ENCODE measurements at regions not wholly inside any gene's neighbourhood (a gene's known extent, or its start where the extent isn't known, plus 50 kb on each side); places are given as distances from the start of the nearest gene placed in this dataset.

DNA sequence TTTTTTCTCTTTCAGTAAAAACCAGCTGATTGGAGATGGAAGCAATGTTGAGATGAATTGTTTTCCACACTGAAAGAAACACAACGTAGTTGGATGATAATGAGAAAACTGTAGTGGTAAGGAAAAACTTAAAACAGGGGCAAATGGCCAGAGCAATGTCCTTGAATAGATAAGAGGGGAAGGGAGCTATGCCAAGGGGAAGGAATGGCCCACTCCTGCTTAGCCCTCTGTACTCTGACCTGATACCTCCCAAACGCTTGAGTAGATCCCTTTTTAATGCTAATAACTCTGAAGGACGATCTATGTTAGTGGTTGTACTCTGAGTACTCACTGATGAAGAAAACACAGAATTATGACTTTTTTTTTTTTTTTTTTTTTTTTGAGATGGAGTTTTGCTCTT, 114.7 kb upstream of the DAB2 start:
- DNase-seq (no peak), ATAC-seq (no peak)
- Histone ChIP-seq H3K27ac (ENCODE audit: low read length) (no peak overlapping the region), H4K20me1 (ENCODE audit: low read length) (no peaks in the 10 kb centered on the region), H3K79me2 (ENCODE audit: low read length) (no peaks in the 10 kb centered on the region), H3K4me2 (ENCODE audit: low read length) (no peak overlapping the region), H3K4me3 (ENCODE audit: low read length) (no peak overlapping the region), H3F3A (ENCODE audit: low read length, unreplicated experiment) (no peaks in the 10 kb centered on the region), H3K9me3 (ENCODE audit: low read length) (no peaks in the 10 kb centered on the region), H2AFZ (ENCODE audit: low read length) (no peak overlapping the region), H3K9ac (ENCODE audit: low read length) (no peak overlapping the region), H3K27me3 (ENCODE audit: low read length) (no peaks in the 10 kb centered on the region), H3K36me3 (ENCODE audit: low read depth, low read length) (no peaks in the 10 kb centered on the region), H3K9me2 (replicated peaks; ENCODE audit: low read length) (no peaks in the 10 kb centered on the region), H3K4me1 (ENCODE audit: insufficient read depth, low read length) (no peaks in the 10 kb centered on the region)
- POLR2A ChIA-PET (ENCODE audit: unreplicated experiment): no interaction called here
- intact Hi-C loops (cut with micrococcal nuclease): no loop called here
- TF ChIP-seq EZH2phosphoT487 (IDR thresholded peaks at IDR 0.05; ENCODE audit: borderline replicate concordance, low read length) (no peak), CTCF (conservative IDR thresholded peaks at IDR 0.05; ENCODE audit: low read depth, low read length) (no peak), EZH2 (IDR thresholded peaks at IDR 0.05; ENCODE audit: low read length, unreplicated experiment) (no peak)
- BruUV-seq (replicated peaks): no TSS peak
- CTCF ChIA-PET: no interaction called here

DNA sequence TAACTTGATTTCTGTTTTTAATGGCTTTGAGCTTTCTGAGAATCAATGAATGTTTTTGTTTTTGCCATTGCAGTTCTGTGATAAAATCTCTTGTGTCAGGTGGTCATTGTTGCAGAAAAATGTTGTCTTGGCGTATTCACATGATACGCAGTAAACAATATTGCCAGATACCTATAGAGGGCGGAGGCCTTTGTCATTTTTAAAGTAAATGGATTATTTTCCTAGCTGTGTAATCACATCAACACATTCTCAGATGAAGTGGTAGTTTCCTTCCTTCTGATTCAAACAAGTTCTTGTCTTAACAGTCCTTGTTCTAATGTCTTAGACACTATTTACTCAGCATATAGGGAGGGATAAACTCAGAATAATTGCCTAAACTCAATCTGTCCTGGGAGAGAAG, 109.9 kb upstream of the DAB2 start:
- Histone ChIP-seq H3K9ac (ENCODE audit: low read length) (no peak overlapping the region), H3K4me1 (ENCODE audit: insufficient read depth, low read length) (no peaks in the 10 kb centered on the region), H3K36me3 (ENCODE audit: low read depth, low read length) (no peaks in the 10 kb centered on the region), H3K9me2 (replicated peaks; ENCODE audit: low read length) (no peaks in the 10 kb centered on the region), H3K4me3 (ENCODE audit: low read length) (no peak overlapping the region), H3K79me2 (ENCODE audit: low read length) (no peaks in the 10 kb centered on the region), H3F3A (ENCODE audit: low read length, unreplicated experiment) (no peaks in the 10 kb centered on the region), H3K27me3 (ENCODE audit: low read length) (no peaks in the 10 kb centered on the region), H3K4me2 (ENCODE audit: low read length) (no peak overlapping the region), H3K9me3 (ENCODE audit: low read length) (no peaks in the 10 kb centered on the region), H4K20me1 (ENCODE audit: low read length) (no peaks in the 10 kb centered on the region), H2AFZ (ENCODE audit: low read length) (no peak overlapping the region), H3K27ac (ENCODE audit: low read length) (no peak overlapping the region)
- intact Hi-C loops (cut with micrococcal nuclease): no loop called here
- no peak for TF ChIP-seq EZH2 (IDR thresholded peaks at IDR 0.05; ENCODE audit: low read length, unreplicated experiment)
- no peak for TF ChIP-seq CTCF (conservative IDR thresholded peaks at IDR 0.05; ENCODE audit: low read depth, low read length)
- DNase-seq (no peak), ATAC-seq (no peak)
- CTCF ChIA-PET: no interaction called here
- no TSS peak for BruUV-seq (replicated peaks)
- POLR2A ChIA-PET (ENCODE audit: unreplicated experiment): interaction anchor here (0.6 kb wide), 1 partner anchor 219 kb away, joined by 3 read pairs; no protein-coding TSS in a partner anchor

DNA sequence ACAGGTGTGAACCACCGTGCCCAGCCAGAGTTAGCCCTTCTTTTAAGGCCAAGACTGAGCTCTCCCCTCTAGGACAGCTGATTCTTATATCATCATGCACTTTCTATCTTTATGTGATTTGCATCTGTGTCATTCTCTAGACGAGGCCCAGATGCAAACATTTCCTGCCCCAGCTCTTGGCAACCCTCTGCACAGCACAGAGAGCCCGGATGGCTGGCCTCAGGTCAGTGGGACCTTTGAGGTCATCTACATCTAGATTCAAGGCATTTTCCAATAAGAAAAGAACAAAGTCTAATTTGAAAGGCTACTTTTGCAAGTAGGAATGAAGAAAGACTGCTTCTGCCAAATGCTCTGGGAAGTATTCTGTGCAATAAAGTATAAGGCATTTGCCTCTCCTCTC, 109.0 kb upstream of the DAB2 start:
- H3K4me1 ChIP-seq (ENCODE audit: insufficient read depth, low read length): no peaks in the 10 kb centered on the region
- BruUV-seq (replicated peaks): no TSS peak
- ATAC-seq: no peak

More for the DNA sequence above, 109.0 kb upstream of the DAB2 start:
- no peak overlapping the region for H3K27ac ChIP-seq (ENCODE audit: low read length)
- no peaks in the 10 kb centered on the region for H3K36me3 ChIP-seq (ENCODE audit: low read depth, low read length)
- ChIA-PET POLR2A (ENCODE audit: unreplicated experiment) (no interaction called here), CTCF (no interaction called here)
- H3K4me3 ChIP-seq (ENCODE audit: low read length): no peak overlapping the region
- H4K20me1 ChIP-seq (ENCODE audit: low read length): no peaks in the 10 kb centered on the region
- no peak for DNase-seq
- H3F3A ChIP-seq (ENCODE audit: low read length, unreplicated experiment): no peaks in the 10 kb centered on the region
- no peak for TF ChIP-seq CTCF (conservative IDR thresholded peaks at IDR 0.05; ENCODE audit: low read depth, low read length)
- no peaks in the 10 kb centered on the region for H3K9me3 ChIP-seq (ENCODE audit: low read length)
- H3K27me3 ChIP-seq (ENCODE audit: low read length): no peaks in the 10 kb centered on the region
- no peaks in the 10 kb centered on the region for H3K9me2 ChIP-seq (replicated peaks; ENCODE audit: low read length)
- H3K9ac ChIP-seq (ENCODE audit: low read length): no peak overlapping the region
- no peak overlapping the region for H3K4me2 ChIP-seq (ENCODE audit: low read length)
- H3K79me2 ChIP-seq (ENCODE audit: low read length): no peaks in the 10 kb centered on the region
- intact Hi-C loops (cut with micrococcal nuclease): no loop called here
- no peak overlapping the region for H2AFZ ChIP-seq (ENCODE audit: low read length)
